ENCODE measurements at regions not wholly inside any gene's neighbourhood (a gene's known extent, or its start where the extent isn't known, plus 50 kb on each side); places are given as distances from the start of the nearest gene placed in this dataset.

GRCh38 chr1:178612261-178612660 lies 99.4 kb downstream of the TEX35 start:
- TF ChIP-seq, protein P1, sequence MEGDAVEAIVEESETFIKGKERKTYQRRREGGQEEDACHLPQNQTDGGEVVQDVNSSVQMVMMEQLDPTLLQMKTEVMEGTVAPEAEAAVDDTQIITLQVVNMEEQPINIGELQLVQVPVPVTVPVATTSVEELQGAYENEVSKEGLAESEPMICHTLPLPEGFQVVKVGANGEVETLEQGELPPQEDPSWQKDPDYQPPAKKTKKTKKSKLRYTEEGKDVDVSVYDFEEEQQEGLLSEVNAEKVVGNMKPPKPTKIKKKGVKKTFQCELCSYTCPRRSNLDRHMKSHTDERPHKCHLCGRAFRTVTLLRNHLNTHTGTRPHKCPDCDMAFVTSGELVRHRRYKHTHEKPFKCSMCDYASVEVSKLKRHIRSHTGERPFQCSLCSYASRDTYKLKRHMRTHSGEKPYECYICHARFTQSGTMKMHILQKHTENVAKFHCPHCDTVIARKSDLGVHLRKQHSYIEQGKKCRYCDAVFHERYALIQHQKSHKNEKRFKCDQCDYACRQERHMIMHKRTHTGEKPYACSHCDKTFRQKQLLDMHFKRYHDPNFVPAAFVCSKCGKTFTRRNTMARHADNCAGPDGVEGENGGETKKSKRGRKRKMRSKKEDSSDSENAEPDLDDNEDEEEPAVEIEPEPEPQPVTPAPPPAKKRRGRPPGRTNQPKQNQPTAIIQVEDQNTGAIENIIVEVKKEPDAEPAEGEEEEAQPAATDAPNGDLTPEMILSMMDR (conservative IDR thresholded peaks at IDR 0.05): no peak
- no peak for TF ChIP-seq EZH2 (IDR thresholded peaks at IDR 0.05; ENCODE audit: low read depth)

Measured in PC-9 (cell line).